Right lung (tissue), 2 donors: ENCODE measurements at regions not wholly inside any gene's neighbourhood (a gene's known extent, or its start where the extent isn't known, plus 50 kb on each side); places are given as distances from the start of the nearest gene placed in this dataset.
A peak's percentile ranks its signal among the peaks of the same experiment; 100 is the strongest.

Experiments
- DNase-seq, 2 donors: peaks; one replicate each; pipeline ENCODE4 v3.0.0-alpha.2; 2013

DNA sequence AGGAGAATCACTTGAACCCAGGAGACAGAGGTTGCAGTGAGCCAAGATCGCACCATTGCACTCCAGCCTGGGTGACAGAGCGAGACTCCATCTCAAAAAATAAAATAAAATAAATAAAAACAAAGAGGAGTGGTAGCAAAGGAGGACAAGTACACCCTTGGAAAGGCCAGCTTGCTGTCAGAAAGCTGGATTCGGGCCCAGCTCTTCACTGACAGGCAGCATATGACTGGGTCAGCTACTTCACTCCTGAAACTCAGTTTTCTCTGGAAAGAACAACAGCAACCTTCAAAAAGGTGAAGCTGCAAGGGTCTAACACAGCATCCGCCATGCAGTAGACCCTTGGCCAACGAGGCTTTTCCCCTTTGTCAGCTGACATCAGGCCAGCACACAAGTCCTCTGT, 156.0 kb upstream of the TIAM1 start:
- peak in 1 of 2 donors; percentile 32 for DNase-seq

DNA sequence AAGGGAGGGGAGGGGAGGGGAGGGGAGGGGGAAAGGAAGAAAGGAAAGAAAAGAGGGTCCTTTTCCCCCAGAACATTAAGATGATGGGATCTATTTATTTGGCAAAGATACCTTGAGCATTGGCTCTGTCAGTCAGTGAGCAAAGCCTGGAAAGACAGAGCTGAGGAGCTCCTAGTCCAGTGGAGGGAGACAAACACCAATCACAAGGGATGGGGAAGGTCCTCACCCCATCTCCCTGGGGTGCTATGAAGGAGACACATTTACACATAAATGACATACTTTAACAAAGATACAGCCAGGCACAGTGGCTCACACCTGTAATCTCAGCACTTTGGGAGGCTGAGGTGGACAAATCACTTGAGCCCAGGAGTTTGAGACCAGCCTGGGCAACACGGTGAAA, 154.9 kb upstream of the TIAM1 start:
- no peak for DNase-seq

DNA sequence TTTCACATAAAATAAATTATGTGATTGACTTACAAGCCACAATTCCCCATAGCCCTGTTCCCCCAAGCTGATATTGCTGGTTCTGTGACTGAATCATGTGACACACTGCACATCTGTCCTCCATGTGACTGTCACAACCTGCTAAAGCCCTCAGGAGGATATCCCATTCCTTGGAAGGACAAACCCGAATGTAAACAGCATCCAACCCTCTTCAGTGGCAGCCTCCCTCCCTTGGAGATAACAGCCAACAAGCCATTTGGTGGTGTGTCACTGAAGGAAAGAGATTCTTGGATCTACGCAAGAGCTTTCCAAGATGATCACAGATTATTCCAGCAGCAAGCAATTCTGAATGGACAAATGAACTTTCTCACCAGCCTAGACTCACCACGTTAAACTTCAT, 153.9 kb upstream of the TIAM1 start:
- DNase-seq = no peak

DNA sequence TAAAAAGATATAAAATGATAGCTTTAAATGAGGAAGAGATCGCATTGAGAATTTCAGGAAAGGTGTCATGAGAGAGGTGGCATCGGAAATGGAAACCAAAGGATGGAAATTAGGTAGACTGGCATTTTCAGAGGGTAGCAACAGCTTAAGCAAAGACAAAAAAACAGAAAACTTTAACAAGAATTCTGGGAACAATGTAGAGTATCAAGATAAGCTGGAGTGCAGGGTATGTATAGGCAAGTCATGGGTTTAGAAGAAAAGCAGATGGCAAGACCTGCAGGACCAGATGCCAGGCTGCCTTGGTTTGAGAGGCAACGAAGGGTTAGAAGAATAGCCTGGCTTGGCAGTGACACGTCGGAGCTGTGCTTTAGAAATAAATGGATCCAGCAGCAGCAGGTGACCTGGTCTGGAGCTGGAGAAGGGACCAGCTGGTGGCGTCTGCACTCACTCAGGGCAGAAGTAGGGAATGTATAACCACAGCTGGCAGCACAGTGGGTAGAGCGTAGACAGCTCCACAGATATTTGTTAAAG, 149.4 kb upstream of the TIAM1 start:
- no peak for DNase-seq

DNA sequence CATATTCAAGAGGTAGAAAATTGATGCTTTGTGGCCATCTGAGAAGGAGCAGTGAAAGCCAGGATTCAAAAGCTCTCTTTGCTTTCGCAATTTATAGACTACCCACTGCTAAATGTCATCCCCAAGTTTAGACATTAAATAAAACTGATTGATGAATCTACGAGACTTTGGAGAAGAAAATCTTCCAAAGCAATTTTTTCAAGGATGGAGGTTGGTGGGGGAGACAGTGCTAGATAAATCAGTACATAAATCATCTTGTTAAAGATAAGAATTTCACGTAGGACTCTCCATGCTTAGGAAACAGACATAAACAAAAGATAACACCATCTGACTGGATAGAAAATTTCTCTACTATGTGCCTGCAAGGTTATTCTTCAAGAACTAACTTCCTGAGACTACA, 147.6 kb upstream of the TIAM1 start:
- DNase-seq = no peak

DNA sequence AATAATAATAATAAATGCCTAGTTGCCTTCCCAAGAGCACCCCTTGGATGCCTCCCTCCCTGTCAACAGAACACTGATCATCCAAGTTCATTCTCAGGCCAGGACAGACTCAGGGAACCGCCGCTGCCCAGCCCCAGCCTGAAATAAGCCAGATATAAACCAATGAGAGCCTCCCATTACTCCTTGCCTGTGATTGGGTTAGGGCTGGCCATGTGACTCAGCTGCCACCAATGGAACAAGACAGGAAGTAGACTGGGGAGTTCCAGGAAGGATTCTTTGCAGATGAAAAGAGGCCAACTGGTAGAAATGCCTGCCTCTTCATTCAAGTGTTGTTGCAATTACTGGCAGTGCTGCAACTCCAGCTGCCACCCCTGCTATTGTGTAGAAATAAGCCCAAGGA, 146.4 kb upstream of the TIAM1 start:
- no peak for DNase-seq

DNA sequence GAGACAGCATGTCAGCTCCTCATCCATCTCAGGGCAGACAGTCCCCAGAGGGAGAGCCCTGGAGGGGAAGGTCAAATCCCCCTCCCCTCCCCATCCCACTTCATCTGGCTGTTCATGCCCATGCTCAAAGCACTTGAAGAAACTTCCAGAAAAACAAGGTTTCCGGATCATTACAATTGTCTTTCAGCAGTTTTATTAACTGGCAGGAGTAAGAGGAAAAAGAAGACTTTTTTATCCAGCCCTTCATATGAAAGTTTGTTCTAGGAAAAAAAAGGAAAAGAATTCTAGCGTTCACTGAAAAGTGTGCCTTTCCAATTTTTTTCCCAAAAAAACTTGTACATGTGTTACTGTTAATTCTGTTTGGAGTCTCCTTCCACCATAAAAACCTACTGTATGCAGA, 145.7 kb upstream of the TIAM1 start:
- DNase-seq = no peak

DNA sequence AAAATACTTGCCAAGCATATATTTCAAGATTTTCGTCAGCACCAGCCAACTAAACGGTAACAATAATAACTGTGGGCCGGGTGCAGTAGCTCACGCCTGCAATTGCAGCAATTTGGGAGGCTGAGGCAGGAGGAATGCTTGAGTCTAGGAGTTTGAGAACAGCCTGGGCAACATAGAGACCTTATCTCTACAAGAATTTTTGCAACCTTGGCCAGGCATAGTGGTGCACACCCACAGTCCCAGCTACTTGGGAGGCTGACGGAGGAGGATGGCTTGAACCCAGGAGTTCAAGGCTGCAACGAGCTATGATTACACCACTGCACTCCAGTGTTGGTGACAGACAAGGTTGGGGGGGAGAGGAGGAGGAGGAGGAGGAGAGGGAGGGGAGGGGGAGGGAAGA, 145.0 kb upstream of the TIAM1 start:
- DNase-seq = no peak

DNA sequence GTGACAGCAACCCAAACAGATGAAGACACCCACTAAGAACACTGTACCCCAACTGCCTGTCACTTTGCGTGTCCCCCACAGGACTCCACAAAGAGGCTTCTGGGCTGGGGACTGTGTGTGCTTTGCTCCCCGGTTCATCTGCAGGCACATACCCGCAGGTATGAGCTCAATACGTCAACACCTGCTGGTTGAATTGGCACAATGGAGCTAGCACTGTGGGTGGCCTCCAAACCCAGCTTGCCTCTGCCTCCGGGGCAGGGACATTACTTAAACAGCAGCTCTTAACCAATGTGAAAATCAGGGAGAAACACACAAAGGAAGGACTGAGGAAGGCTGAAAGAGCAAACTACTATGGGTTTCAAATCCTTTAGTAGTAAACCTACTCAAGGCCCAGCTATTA, 140.2 kb upstream of the TIAM1 start:
- no peak for DNase-seq

DNA sequence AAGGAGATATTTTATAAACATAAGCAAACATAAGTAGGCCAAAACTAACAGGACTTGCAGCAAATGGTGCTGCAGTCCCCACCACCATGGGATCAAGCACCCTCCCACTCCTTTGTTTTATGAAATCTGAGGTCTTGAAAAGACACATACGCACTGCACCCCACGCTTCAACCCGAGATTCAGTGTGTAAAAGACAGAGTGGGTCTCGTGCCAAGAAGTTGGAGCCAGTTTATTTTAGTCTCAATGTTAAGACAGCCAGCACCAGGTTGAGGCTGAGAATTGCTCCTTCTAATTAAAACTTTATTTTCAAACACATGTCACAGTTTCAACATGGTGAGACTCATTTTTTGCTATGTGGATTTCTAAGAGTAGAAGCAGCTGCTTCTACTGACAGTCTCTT, 139.1 kb upstream of the TIAM1 start:
- no peak for DNase-seq

DNA sequence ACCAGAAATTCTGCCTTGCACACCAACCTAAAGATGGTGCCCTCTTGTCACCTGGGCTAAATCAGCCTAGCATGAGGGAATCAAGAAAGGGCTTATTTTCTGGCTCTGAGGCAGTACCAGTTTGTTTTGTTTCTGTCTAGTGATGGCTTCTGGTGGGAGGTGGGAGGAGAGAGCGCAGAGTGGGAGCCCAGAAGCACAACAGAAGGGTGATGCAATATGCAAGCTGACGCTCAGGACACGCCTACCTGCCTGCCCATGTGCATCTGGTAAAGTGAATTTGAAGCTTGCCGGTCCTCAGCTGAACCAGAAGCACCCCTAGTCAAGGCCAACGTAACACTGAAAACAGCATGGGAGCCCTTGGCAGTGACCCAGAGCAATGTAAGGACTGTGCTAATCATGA, 138.4 kb upstream of the TIAM1 start:
- no peak for DNase-seq

DNA sequence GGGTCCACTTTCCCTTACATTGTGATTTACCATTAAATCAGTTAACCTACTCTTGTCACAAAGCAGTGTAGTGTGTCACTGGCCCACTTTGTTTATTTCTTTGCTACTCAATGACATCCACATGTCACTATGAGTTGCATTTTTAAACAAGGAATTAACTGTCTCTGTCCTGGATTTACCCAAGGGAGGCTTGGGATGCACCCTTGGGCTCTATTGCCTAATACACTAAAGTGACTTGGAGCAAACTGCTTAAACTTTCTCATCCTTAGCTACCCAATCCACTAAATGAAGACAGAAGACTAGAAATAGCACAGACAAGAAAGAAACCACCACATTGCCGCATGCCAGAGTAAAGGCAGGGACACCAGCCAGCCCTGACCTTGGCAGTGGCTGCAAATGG, 136.2 kb upstream of the TIAM1 start:
- no peak for DNase-seq

DNA sequence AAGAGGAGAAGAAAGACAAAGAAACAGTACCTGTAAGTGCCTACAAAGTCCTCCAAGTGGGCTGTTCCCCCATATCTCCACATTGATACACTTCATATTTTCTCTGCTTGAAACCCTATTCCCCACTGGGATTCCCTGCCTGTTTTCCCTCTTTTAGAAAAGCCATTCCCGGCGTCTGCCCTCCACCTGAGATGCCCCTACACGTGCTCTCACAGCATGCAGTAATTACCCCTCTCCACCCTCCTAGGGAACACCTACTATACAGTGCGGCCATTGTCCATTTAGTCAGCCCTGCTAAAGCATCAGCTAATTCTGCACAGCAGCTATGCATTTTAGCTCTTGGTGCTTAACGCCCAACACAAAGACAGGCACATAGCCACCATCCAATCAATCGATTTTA, 135.7 kb upstream of the TIAM1 start:
- no peak for DNase-seq

DNA sequence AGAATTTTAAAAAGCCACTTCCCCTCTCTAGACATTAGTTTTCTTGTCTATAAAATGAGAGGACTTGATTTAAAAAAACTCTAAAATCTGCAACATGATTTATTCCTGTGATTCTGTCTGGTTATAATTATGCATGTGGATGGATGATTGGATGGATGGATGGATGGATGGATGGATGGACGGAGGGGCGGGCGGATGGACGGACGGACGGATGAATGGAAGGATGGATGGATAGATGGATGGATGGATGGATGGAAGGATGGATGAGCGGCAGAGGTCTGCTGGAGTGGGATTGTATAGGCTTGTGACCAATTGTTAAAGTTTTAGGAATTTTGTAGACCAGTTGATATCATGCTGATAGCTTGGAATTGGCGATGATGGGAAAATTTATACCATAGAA, 135.2 kb upstream of the TIAM1 start:
- DNase-seq = no peak

DNA sequence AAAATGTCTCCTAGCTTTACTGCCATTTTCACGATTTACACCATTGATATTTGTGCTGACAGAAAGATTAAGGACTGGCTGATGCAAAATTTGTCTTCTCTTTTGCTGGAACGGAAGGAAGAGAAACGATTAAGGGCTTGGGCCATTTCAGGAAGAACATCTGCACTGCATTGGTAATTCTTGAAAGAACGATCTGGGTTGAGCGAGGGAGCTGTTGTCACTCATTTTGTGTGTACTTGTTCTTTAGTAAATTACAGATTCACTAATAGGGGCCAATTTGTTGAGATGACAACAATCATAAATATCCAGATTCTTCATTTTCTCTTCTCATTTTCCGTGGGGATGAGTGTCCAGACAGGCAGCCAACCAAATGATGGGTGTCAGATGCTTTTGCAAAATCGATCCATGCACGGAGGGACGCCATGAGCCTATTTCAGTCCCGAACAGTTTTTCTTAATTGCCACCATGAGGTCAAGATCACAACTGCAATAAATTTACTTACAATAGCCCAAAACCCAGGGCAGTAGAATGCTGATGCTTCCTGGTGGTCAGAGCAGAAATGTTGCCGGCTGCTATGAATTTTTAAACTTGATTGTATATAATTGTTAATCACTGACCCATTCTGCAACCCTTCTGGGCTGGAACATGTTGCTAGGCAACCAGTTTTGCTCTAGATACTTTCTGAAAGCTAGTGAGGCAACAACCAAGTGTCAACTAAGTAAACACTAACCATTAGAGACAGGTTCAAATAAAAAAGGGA, 132.4 kb upstream of the TIAM1 start:
- peak in 1 of 2 donors; percentile 17 for DNase-seq

DNA sequence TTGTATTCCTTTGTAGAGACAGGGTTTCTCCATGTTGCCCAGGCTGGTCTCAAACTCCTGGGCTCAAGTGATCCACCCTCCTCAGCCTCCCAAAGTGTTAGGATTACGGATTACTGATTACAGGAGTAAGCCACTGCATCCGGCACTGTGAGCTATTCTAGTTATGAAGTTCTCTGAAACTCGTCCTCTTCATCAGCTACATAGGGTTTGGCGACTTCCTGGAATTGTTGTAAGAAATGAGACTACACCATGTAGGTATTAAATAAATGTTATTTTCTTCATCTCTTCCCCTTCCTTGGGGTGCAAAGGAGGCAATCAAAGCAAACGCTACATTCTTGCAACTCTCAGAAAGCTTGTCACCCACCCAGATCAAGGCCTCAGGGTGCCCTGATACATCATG, 131.2 kb upstream of the TIAM1 start:
- no peak for DNase-seq

DNA sequence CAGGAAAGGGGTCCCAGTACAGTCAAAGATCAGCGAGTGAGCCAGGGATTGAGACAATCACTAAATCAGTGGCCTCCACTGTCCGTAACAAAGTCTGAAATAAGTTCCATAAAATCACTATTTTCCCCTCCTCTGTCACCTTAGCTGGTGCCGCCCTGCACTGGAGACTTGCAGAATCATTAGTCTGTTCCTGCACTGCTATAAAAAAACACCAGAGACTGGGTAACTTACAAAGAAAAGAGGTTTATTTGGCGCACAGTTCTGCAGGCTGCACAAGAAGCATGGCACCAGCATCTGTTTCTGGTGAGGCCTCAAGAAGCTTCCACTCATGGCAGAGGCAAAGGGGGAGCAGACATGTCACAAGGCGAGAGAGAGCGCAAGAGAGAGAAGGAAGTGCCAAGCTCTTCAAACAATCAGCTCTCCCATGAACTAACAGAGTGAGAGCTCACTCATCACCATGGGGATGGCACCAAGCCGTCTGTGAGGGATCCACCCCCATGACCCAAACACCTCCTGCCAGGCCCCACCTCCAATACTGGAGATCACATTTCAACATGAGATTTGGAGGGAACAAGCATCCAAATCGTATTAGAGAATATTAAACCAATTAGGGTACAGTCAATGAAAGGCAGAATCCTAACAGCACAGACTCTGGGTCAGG, 129.8 kb upstream of the TIAM1 start:
- no peak for DNase-seq

DNA sequence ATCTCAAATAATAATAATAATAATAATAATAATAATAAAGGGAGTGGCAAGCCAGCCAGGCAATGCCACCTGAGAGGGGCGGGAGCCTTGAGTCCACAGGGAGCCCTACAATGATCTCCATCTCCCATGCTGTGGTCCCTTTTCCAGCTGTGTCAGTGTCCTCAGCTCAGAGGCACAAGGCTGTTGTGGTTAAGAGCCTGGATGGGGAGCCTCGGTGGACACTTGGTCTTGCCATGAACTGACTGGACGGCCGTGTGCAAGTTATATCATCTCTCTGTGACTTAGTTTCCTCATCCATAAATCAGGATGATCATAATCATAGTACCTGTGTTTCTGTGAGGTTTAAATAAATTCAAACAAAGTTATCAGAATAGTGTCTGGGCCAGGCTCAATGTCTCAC, 127.8 kb upstream of the TIAM1 start:
- no peak for DNase-seq

DNA sequence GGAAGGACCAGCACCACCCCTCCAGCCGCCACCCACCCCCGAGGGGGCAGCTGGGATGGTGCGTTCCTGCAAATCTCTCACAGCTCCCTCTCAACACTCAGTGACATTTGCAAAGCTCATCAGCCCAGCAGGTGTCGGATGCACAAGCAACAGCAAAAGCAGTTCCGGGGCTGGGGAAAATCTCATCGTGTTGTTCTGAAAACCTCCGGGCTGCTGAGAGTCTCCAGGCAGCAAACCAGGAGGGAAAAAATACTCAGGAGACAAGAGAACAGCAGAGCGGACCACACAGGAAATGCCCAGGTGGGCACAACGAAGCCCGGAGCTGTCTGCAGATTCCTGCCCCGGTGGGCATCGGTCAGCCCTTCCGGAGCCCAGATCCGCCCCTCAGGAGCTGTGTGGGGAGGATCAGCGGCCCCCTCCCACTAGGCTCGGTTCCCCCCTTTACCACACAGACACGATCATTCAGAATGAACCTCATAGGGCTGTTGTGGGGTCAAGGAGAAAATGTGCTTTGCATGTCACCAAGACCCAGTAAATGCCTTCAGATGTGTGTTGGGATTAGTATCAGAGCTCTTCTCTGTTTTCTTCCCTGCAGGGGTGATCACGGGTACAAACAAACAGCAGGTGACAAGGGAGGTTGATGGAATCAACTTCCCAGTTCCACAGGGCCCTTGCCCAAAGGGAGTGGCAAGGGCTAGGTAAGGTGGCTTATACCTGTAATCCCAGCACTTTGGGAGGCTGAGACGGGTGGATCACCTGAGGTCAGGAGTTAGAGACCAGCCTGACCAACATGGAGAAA, 127.0 kb upstream of the TIAM1 start:
- DNase-seq = no peak

DNA sequence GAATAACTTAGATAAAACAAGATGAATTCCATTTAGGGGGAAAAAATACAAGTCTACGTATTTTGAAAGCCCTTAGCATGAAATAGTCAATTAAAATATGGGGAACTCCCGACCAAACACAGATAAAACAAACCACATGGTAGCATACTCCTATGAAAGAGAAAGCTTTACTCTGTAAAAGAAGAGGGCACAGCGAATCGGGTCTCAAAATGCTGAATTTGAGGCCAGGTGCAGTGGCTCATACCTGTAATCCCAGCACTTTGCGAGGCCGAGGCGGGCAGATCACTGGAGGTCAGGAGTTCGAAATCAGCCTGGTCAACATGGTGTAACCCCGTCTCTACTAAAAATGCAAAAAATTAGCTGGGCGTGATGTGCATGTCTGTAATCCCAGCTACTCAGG, 116.9 kb upstream of the TIAM1 start:
- no peak for DNase-seq

DNA sequence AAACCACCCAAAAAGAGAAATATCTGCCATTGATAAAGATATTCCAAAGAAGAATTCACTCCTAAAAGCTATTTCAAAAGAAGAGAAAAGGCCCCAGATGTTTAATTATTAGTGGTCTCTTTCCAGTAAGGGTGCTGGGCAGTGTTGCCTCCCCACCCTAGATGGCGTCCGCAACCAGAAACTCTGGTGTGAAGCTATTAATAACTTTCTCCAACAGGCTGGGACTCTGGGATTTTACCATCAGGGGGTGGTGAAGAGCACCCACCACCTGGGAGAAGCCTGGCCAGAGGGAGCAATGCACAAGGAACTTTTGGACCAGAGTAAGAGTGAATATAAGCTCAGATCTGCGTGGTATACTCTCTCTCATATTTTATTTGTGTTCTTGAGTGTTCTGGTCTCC, 115.4 kb upstream of the TIAM1 start:
- DNase-seq = no peak

DNA sequence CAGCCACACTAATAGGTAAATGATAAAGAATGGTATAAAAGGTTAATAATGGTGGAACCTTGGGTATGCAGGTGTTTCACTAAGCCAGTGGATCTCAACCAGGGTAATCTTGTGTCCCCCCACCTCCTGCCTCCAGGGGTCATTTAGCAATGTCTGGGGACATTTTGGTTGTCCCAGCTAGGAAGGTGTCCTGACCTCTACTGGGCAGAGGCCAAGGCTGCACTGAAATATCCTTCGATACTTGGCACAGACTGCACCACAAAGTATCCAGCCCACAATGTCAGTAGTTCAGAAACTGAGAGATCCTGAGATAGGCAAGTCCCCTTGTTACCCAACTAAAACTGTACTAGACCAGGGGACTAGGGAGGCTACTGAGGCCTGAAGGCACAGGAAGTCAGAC, 113.6 kb upstream of the TIAM1 start:
- no peak for DNase-seq

DNA sequence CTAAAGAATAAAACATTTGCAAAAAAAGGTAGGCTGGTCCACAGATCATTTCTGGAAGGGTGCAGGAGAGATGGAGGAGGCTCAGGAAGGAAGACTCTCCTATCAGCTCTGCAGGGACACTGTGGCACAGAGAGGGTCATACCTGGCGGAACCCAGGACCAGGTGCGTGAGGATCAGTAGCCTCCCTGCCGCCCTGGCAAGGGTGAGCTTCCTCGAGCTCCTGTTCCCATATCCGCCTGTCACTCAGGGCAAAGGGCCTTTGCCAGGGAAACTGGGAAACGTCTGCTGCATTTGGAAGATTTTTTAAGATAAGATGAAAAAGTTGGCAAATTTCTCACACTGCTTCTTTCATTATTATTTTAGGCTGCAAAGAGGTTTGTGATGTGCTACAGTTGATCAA, 112.1 kb upstream of the TIAM1 start:
- DNase-seq = no peak
